Testis (tissue), 2 donors: ENCODE measurements at regions not wholly inside any gene's neighbourhood (a gene's known extent, or its start where the extent isn't known, plus 50 kb on each side); places are given as distances from the start of the nearest gene placed in this dataset.

Experiments used
- DNase-seq: peaks from one replicate; pipeline ENCODE4 v3.0.0-alpha.2; 2019
- H3K27ac ChIP-seq, 2 donors: fragments of 200-600 bp; sonication (generic); one replicate each; pipeline ENCODE4 v1.5.1; 2019
- H3K27me3 ChIP-seq: fragments of 200-600 bp; sonication (generic); one replicate; pipeline ENCODE4 v1.5.1; 2019
- H3K36me3 ChIP-seq: fragments of 200-600 bp; sonication (generic); one replicate; pipeline ENCODE4 v1.5.1; 2017; ENCODE audit warnings: low read depth; ENCODE audit errors: missing control alignments
- H3K4me1 ChIP-seq: fragments of 200-600 bp; sonication (generic); one replicate; pipeline ENCODE4 v1.5.1; 2019
- H3K4me3 ChIP-seq, 2 donors: fragments of 200-600 bp; sonication (generic); one replicate each; pipeline ENCODE4 v1.5.1; 2017 to 2019
- H3K9me3 ChIP-seq: fragments of 200-600 bp; sonication (generic); one replicate; pipeline ENCODE4 v1.5.1; 2017
- POLR2A ChIP-seq: fragments of 450-650 bp; IDR thresholded peaks from one replicate; pipeline ENCODE4 v1.6.1; 2017; ENCODE audit warnings: antibody characterized with exemption, mild to moderate bottlenecking, moderate library complexity
- WGBS, 2 donors: methylation state at CpG; one replicate each; pipeline ENCODE4 v1.1.5; 2018; 5-methylcytosine and 5-hydroxymethylcytosine counted together
- intact Hi-C: fragments of 100-400 bp; cut with DNase I; formaldehyde crosslinking; loops from one replicate; pipeline ENCODE4 v1.15.1; 2023; ENCODE audit warnings: low total_unique reads
- TF ChIP-seq, protein P1 (sequence below), 3 experiments: fragments of 450-650 bp in 2 of 3; fragments of 200-600 bp in 1 of 3; sonication (generic) in 1 of 3; IDR thresholded peaks; one replicate each; pipeline ENCODE4 v1.5.1; 2016 to 2019; ENCODE audit warnings: antibody characterized with exemption in 3 of 3, mild to moderate bottlenecking in 2 of 3, moderate library complexity in 1 of 3

DNA sequence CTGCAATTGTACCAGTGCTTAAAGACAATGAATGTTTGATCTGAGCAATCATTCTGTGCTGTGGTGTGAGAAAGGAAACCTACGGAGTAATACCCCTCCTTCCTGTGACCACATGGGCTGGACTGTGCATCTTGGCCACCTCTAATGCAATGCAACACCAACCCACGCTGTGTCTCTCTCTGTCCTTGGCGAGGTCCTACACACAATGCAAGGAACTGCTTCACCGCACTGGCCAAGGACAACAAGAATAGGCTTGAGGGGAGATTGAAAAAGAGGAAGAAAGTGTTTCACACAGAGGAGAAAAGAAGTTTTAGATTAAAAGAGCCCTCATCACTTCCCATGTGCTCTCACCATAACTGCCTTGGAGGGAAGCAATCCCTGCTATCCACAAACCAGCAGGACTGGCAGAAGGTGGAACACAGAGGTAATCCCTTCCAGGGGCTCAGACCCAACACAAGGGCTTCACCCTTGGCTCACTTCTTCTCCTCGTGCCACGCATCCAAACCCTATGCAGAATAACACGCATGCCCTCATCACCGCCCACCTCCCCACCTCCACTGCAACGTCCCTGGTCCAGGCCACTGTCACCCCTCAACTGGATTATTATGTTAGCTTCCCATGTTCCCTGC lies 112.5 kb upstream of the ERG start:
- no peaks in the 10 kb centered on the region for H3K9me3 ChIP-seq
- H3K4me3 ChIP-seq = no peak overlapping the region
- H3K27ac ChIP-seq = no peak overlapping the region
- TF ChIP-seq, protein P1, sequence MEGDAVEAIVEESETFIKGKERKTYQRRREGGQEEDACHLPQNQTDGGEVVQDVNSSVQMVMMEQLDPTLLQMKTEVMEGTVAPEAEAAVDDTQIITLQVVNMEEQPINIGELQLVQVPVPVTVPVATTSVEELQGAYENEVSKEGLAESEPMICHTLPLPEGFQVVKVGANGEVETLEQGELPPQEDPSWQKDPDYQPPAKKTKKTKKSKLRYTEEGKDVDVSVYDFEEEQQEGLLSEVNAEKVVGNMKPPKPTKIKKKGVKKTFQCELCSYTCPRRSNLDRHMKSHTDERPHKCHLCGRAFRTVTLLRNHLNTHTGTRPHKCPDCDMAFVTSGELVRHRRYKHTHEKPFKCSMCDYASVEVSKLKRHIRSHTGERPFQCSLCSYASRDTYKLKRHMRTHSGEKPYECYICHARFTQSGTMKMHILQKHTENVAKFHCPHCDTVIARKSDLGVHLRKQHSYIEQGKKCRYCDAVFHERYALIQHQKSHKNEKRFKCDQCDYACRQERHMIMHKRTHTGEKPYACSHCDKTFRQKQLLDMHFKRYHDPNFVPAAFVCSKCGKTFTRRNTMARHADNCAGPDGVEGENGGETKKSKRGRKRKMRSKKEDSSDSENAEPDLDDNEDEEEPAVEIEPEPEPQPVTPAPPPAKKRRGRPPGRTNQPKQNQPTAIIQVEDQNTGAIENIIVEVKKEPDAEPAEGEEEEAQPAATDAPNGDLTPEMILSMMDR (IDR thresholded peaks at IDR 0.05) = no peak
- no peak for TF ChIP-seq POLR2A
- WGBS, 2 donors = 72 to 78% methylated on average over 9 of the region's 9 CpGs
- no peaks in the 10 kb centered on the region for H3K4me1 ChIP-seq
- intact Hi-C loops = no loop called here
- no peaks in the 10 kb centered on the region for H3K27me3 ChIP-seq
- no peak for DNase-seq
- no peaks in the 10 kb centered on the region for H3K36me3 ChIP-seq

DNA sequence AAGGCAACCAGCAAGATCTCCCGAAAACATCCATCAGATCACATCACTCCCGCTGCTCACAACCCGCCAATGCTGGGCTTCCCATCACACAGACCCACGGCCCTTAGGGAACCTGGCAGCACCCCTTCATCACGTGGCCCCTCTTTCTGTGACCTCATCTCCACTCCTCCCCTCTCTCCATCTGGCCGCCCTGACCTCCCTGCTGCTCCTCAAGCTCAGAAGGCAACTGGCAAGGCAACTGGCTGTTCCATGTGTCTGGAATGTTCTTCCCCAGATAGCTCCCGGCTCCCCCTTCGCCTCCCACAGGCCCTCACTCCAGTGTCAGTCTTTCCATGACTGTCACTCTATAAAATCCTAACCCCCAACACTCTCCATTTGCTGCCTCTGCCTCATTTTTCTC lies 113.0 kb upstream of the ERG start:
- DNase-seq = no peak
- no peak overlapping the region for H3K4me3 ChIP-seq
- H3K27me3 ChIP-seq = no peaks in the 10 kb centered on the region
- intact Hi-C loops = no loop called here
- 71 to 82% methylated on average over 8 of the region's 8 CpGs for WGBS, 2 donors
- no peak overlapping the region for H3K27ac ChIP-seq
- H3K4me1 ChIP-seq = no peaks in the 10 kb centered on the region
- no peaks in the 10 kb centered on the region for H3K9me3 ChIP-seq
- no peak for TF ChIP-seq POLR2A
- TF ChIP-seq, protein P1 (IDR thresholded peaks at IDR 0.05) = no peak
- no peaks in the 10 kb centered on the region for H3K36me3 ChIP-seq

GRCh38 chr21:38613686-38614085 lies 115.4 kb upstream of the ERG start:
- 84 to 91% methylated on average over 6 of the region's 6 CpGs for WGBS, 2 donors
- H3K4me3 ChIP-seq = no peak overlapping the region

GRCh38 chr21:38614558-38614957 lies 116.3 kb upstream of the ERG start:
- TF ChIP-seq, protein P1 (IDR thresholded peaks at IDR 0.05) = no peak
- TF ChIP-seq POLR2A = no peak
- no peak for DNase-seq
- H3K9me3 ChIP-seq = no peaks in the 10 kb centered on the region
- 91 to 96% methylated on average over 5 of the region's 5 CpGs for WGBS, 2 donors
- H3K27ac ChIP-seq = no peak overlapping the region
- no peaks in the 10 kb centered on the region for H3K27me3 ChIP-seq
- H3K36me3 ChIP-seq = no peaks in the 10 kb centered on the region
- intact Hi-C loops = no loop called here
- no peaks in the 10 kb centered on the region for H3K4me1 ChIP-seq
- no peak overlapping the region for H3K4me3 ChIP-seq

More at GRCh38 chr21:38613686-38614085, 115.4 kb upstream of the ERG start:
- TF ChIP-seq, protein P1 (IDR thresholded peaks at IDR 0.05) = no peak
- TF ChIP-seq POLR2A = no peak
- H3K4me1 ChIP-seq = no peaks in the 10 kb centered on the region
- no peak for DNase-seq
- no peaks in the 10 kb centered on the region for H3K9me3 ChIP-seq
- H3K27me3 ChIP-seq = no peaks in the 10 kb centered on the region
- no peak overlapping the region for H3K27ac ChIP-seq
- H3K36me3 ChIP-seq = no peaks in the 10 kb centered on the region
- intact Hi-C loops = no loop called here

GRCh38 chr21:38619480-38619879 lies 121.2 kb upstream of the ERG start:
- no peak for TF ChIP-seq POLR2A
- TF ChIP-seq, protein P1 (IDR thresholded peaks at IDR 0.05) = no peak
- no peak overlapping the region for H3K27ac ChIP-seq
- DNase-seq = no peak
- no peaks in the 10 kb centered on the region for H3K9me3 ChIP-seq
- no peaks in the 10 kb centered on the region for H3K27me3 ChIP-seq
- 86 to 88% methylated on average over 2 of the region's 2 CpGs for WGBS, 2 donors
- H3K36me3 ChIP-seq = no peaks in the 10 kb centered on the region
- intact Hi-C loops = no loop called here
- H3K4me1 ChIP-seq = no peaks in the 10 kb centered on the region
- no peak overlapping the region for H3K4me3 ChIP-seq
